ENCODE measurements at regions not wholly inside any gene's neighbourhood (a gene's known extent, or its start where the extent isn't known, plus 50 kb on each side); places are given as distances from the start of the nearest gene placed in this dataset.

- WGBS, result 92% methylated on average over 2 of the region's 2 CpGs
- TF ChIP-seq HNF4G (IDR thresholded peaks at IDR 0.05) (no peak), FOXA1 (IDR thresholded peaks at IDR 0.05) (no peak), JUND (IDR thresholded peaks at IDR 0.05) (no peak), ZBTB33 (IDR thresholded peaks at IDR 0.05) (no peak), TAF1 (conservative IDR thresholded peaks at IDR 0.05) (no peak)
- Histone ChIP-seq H3K27ac (ENCODE audit: low read depth in 1 of 2, low read length in 2 of 2) (no peak overlapping the region), H3K9ac (ENCODE audit: low read depth in 1 of 2, low read length in 2 of 2) (no peak overlapping the region), H3K4me3 (ENCODE audit: low read depth in 1 of 3, low read length in 3 of 3) (no peak overlapping the region), H3K4me1 (ENCODE audit: control insufficient read depth in 4 of 4, insufficient read depth in 4 of 4, low read length in 3 of 4) (no peaks in the 10 kb centered on the region), H3K9me3 (ENCODE audit: control insufficient read depth in 4 of 4, low read length in 3 of 4) (no peaks in the 10 kb centered on the region), H3K36me3 (ENCODE audit: control insufficient read depth in 4 of 4, insufficient read depth in 3 of 4, low read depth in 1 of 4, low read length in 3 of 4) (no peaks in the 10 kb centered on the region), H3K27me3 (ENCODE audit: control insufficient read depth in 4 of 4, insufficient read depth in 4 of 4, low read length in 3 of 4) (no peaks in the 10 kb centered on the region)
- DNase-seq (ENCODE audit: low spot score), result no peak
Observed at GRCh38 chr12:58530742-58531062, 389.6 kb downstream of the LRIG3 start.

GRCh38 chr12:58532855-58533608, 387.3 kb downstream of the LRIG3 start:
- WGBS, result 76% methylated on average over 4 of the region's 4 CpGs

More at GRCh38 chr12:58532855-58533608, 387.3 kb downstream of the LRIG3 start:
- H3K27ac ChIP-seq (ENCODE audit: low read depth in 1 of 2, low read length in 2 of 2), result no peak overlapping the region
- no peak overlapping the region for H3K9ac ChIP-seq (ENCODE audit: low read depth in 1 of 2, low read length in 2 of 2)
- no peak for DNase-seq (ENCODE audit: low spot score)
- TF ChIP-seq HNF4A (conservative IDR thresholded peaks at IDR 0.05), result no peak
- no peak for TF ChIP-seq HNF4G (IDR thresholded peaks at IDR 0.05)
- no peak for TF ChIP-seq RXRA (IDR thresholded peaks at IDR 0.05)
- no peak for TF ChIP-seq NR2F2 (IDR thresholded peaks at IDR 0.05)
- TF ChIP-seq EGR1 (IDR thresholded peaks at IDR 0.05; ENCODE audit: low read depth in 2 of 2), result no peak
- no peak for TF ChIP-seq FOXA1 (IDR thresholded peaks at IDR 0.05)
- TF ChIP-seq ZBTB33 (IDR thresholded peaks at IDR 0.05), result no peak
- no peak for TF ChIP-seq FOXA2 (IDR thresholded peaks at IDR 0.05)
- TF ChIP-seq SP1 (IDR thresholded peaks at IDR 0.05), result no peak
- TF ChIP-seq TAF1 (conservative IDR thresholded peaks at IDR 0.05), result no peak
- no peak for TF ChIP-seq REST (IDR thresholded peaks at IDR 0.05)
- TF ChIP-seq YY1 (IDR thresholded peaks at IDR 0.05), result no peak
- no peak for TF ChIP-seq CTCF (IDR thresholded peaks at IDR 0.05; ENCODE audit: low read depth, low read length, missing input control)
- no peak for TF ChIP-seq JUND (IDR thresholded peaks at IDR 0.05)
- TF ChIP-seq GABPA (IDR thresholded peaks at IDR 0.05 in 1 of 2, conservative IDR thresholded peaks at IDR 0.05 in 1 of 2), result no peak
- no peak for TF ChIP-seq ATF3 (IDR thresholded peaks at IDR 0.05)
- no peak for TF ChIP-seq MAX (IDR thresholded peaks at IDR 0.05)
- TF ChIP-seq RAD21 (IDR thresholded peaks at IDR 0.05), result no peak
- no peaks in the 10 kb centered on the region for H3K27me3 ChIP-seq (ENCODE audit: control insufficient read depth in 4 of 4, insufficient read depth in 4 of 4, low read length in 3 of 4)
- H3K36me3 ChIP-seq (ENCODE audit: control insufficient read depth in 4 of 4, insufficient read depth in 3 of 4, low read depth in 1 of 4, low read length in 3 of 4), result no peaks in the 10 kb centered on the region
- no peak overlapping the region for H3K4me3 ChIP-seq (ENCODE audit: low read depth in 1 of 3, low read length in 3 of 3)
- no peaks in the 10 kb centered on the region for H3K4me1 ChIP-seq (ENCODE audit: control insufficient read depth in 4 of 4, insufficient read depth in 4 of 4, low read length in 3 of 4)
- no peaks in the 10 kb centered on the region for H3K9me3 ChIP-seq (ENCODE audit: control insufficient read depth in 4 of 4, low read length in 3 of 4)

All from liver (tissue), 8 donors.